HuH-7.5 (cell line): ENCODE measurements at regions not wholly inside any gene's neighbourhood (a gene's known extent, or its start where the extent isn't known, plus 50 kb on each side); places are given as distances from the start of the nearest gene placed in this dataset.

Source experiments
- DNase-seq: peaks from one replicate; pipeline ENCODE4 v3.0.0; 2011; ENCODE audit warnings: low spot score

DNA sequence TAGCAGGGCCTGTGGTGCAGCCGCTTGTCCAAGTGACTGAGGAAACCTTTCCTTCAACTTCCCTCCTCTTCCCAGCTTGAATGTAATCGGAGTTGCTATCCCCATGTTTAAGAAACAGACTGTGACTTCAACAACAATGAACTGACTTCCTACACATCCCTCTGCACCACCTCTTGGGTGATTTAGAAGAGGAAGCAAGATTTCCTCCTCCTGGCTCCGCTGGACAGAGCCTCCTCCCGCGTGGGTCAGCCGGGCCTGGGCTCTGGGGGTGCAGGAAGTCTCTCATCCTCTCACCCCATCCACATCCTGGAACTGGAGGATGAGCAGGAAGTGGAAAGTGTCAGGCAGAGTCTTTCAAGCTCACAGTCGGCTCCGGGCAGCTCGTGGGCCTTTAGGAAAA lies 84.3 kb downstream of the GATA6 start:
- DNase-seq = no peak

DNA sequence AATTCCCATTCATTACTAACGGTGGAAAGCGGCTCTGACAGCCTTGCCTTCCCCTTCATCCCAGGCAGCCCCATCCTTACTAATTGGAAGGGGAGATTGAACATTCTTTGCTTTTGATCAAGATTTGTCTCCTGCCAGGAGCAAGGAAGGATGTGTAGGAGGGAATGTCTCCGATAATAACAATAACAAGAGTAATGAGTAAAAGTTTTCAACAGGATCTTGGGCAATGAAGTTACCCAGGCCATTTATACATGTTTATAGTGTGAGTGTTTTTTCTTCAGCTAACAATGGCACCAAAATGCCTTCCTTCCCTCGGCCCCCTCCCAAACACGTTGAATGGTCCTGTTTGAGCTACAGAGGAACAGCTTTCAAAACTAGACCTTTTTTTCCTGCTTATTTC lies 83.8 kb downstream of the GATA6 start:
- DNase-seq = no peak
